ENCODE measurements at regions not wholly inside any gene's neighbourhood (a gene's known extent, or its start where the extent isn't known, plus 50 kb on each side); places are given as distances from the start of the nearest gene placed in this dataset.

- no peak overlapping the region for H3K4me3 Mint-ChIP-seq (ENCODE audit: unreplicated experiment)
- no peaks in the 10 kb centered on the region for H3K4me1 Mint-ChIP-seq (ENCODE audit: unreplicated experiment)
- no peak for TF ChIP-seq CTCF (IDR thresholded peaks at IDR 0.05)
Measured at GRCh38 chr2:187749804-187750431, 195.7 kb upstream of the TFPI start.

GRCh38 chr2:187768995-187769394, 214.8 kb upstream of the TFPI start:
- H3K4me3 Mint-ChIP-seq (ENCODE audit: unreplicated experiment), result no peak overlapping the region
- H3K27ac Mint-ChIP-seq (ENCODE audit: unreplicated experiment), result no peak overlapping the region
- TF ChIP-seq CTCF (IDR thresholded peaks at IDR 0.05), result no peak
- H3K9me3 Mint-ChIP-seq (ENCODE audit: unreplicated experiment), result no peaks in the 10 kb centered on the region
- no peaks in the 10 kb centered on the region for H3K4me1 Mint-ChIP-seq (ENCODE audit: unreplicated experiment)
- H3K36me3 Mint-ChIP-seq (ENCODE audit: unreplicated experiment), result no peaks in the 10 kb centered on the region
- no peaks in the 10 kb centered on the region for H3K27me3 Mint-ChIP-seq (ENCODE audit: unreplicated experiment)
- no peak for DNase-seq (ENCODE audit: extremely low spot score, unreplicated experiment)

More at GRCh38 chr2:187749804-187750431, 195.7 kb upstream of the TFPI start:
- H3K27ac Mint-ChIP-seq (ENCODE audit: unreplicated experiment), result no peak overlapping the region
- no peak for DNase-seq (ENCODE audit: extremely low spot score, unreplicated experiment)
- H3K36me3 Mint-ChIP-seq (ENCODE audit: unreplicated experiment), result no peaks in the 10 kb centered on the region
- H3K27me3 Mint-ChIP-seq (ENCODE audit: unreplicated experiment), result no peaks in the 10 kb centered on the region
- H3K9me3 Mint-ChIP-seq (ENCODE audit: unreplicated experiment), result no peaks in the 10 kb centered on the region

- TF ChIP-seq CTCF (IDR thresholded peaks at IDR 0.05), result no peak
- Mint-ChIP-seq H3K4me1 (ENCODE audit: unreplicated experiment) (no peaks in the 10 kb centered on the region), H3K27me3 (ENCODE audit: unreplicated experiment) (no peaks in the 10 kb centered on the region), H3K9me3 (ENCODE audit: unreplicated experiment) (no peaks in the 10 kb centered on the region), H3K36me3 (ENCODE audit: unreplicated experiment) (no peaks in the 10 kb centered on the region), H3K27ac (ENCODE audit: unreplicated experiment) (no peak overlapping the region), H3K4me3 (ENCODE audit: unreplicated experiment) (no peak overlapping the region)
- DNase-seq (ENCODE audit: extremely low spot score, unreplicated experiment), result no peak
Measured at GRCh38 chr2:187769437-187769836, 215.2 kb upstream of the TFPI start.

- Mint-ChIP-seq H3K36me3 (ENCODE audit: unreplicated experiment) (no peaks in the 10 kb centered on the region), H3K4me3 (ENCODE audit: unreplicated experiment) (no peak overlapping the region), H3K27ac (ENCODE audit: unreplicated experiment) (no peak overlapping the region), H3K4me1 (ENCODE audit: unreplicated experiment) (no peaks in the 10 kb centered on the region), H3K27me3 (ENCODE audit: unreplicated experiment) (no peaks in the 10 kb centered on the region), H3K9me3 (ENCODE audit: unreplicated experiment) (no peaks in the 10 kb centered on the region)
- no peak for DNase-seq (ENCODE audit: extremely low spot score, unreplicated experiment)
- no peak for TF ChIP-seq CTCF (IDR thresholded peaks at IDR 0.05)
Measured at GRCh38 chr2:187774551-187775071, 220.4 kb upstream of the TFPI start.

- TF ChIP-seq CTCF (IDR thresholded peaks at IDR 0.05), result no peak
Measured at GRCh38 chr2:187775196-187775595, 221.0 kb upstream of the TFPI start.

More at GRCh38 chr2:187775196-187775595, 221.0 kb upstream of the TFPI start:
- H3K4me3 Mint-ChIP-seq (ENCODE audit: unreplicated experiment), result no peak overlapping the region
- no peaks in the 10 kb centered on the region for H3K27me3 Mint-ChIP-seq (ENCODE audit: unreplicated experiment)
- H3K4me1 Mint-ChIP-seq (ENCODE audit: unreplicated experiment), result no peaks in the 10 kb centered on the region
- no peak for DNase-seq (ENCODE audit: extremely low spot score, unreplicated experiment)
- H3K36me3 Mint-ChIP-seq (ENCODE audit: unreplicated experiment), result no peaks in the 10 kb centered on the region
- H3K9me3 Mint-ChIP-seq (ENCODE audit: unreplicated experiment), result no peaks in the 10 kb centered on the region
- no peak overlapping the region for H3K27ac Mint-ChIP-seq (ENCODE audit: unreplicated experiment)
